Sigmoid colon (tissue), 4 donors: ENCODE measurements at regions not wholly inside any gene's neighbourhood (a gene's known extent, or its start where the extent isn't known, plus 50 kb on each side); places are given as distances from the start of the nearest gene placed in this dataset.

Experiments
- CTCF ChIP-seq, 4 experiments: fragments of 450-650 bp in 3 of 4; fragments of 200-600 bp in 1 of 4; IDR thresholded peaks; one replicate each; pipeline ENCODE4 v1.5.1; 2016 to 2019; ENCODE audit warnings: antibody characterized with exemption in 4 of 4, mild to moderate bottlenecking in 3 of 4, moderate library complexity in 2 of 4
- EP300 ChIP-seq, 4 donors: sonication (generic); formaldehyde crosslinking; IDR thresholded peaks; one replicate each; pipeline ENCODE4 v1.6.1; 2017; ENCODE audit warnings: antibody characterized with exemption in 4 of 4
- POLR2A ChIP-seq, 2 donors: fragments of 450-650 bp; IDR thresholded peaks; one replicate each; pipeline ENCODE4 v1.6.1; 2016; ENCODE audit warnings: antibody characterized with exemption in 2 of 2, mild to moderate bottlenecking in 2 of 2, moderate library complexity in 2 of 2
- POLR2AphosphoS5 ChIP-seq, 4 donors: sonication (generic); formaldehyde crosslinking; IDR thresholded peaks; one replicate each; pipeline ENCODE4 v1.6.1; 2017; ENCODE audit warnings: antibody characterized with exemption in 4 of 4

- no peak for TF ChIP-seq CTCF (IDR thresholded peaks at IDR 0.05)
- no peak for TF ChIP-seq POLR2AphosphoS5 (IDR thresholded peaks at IDR 0.05)
- TF ChIP-seq POLR2A (IDR thresholded peaks at IDR 0.05), result no peak
- TF ChIP-seq EP300 (IDR thresholded peaks at IDR 0.05), result no peak
These were observed 164.4 kb downstream of the CDH26 start for GRCh38 chr20:60122671-60123070.
